Skeletal muscle satellite cell (primary cell): ENCODE measurements at regions not wholly inside any gene's neighbourhood (a gene's known extent, or its start where the extent isn't known, plus 50 kb on each side); places are given as distances from the start of the nearest gene placed in this dataset.
"Not testable (repeated sequence)": the region's sequence is repeated elsewhere in the genome, so short reads cannot be mapped to it uniquely, and the experiment has no call there.

Source experiments
- H3K27me3 ChIP-seq: 2 replicates; pipeline ENCODE4 v1.7.0; 2013; ENCODE audit warnings: low read length; ENCODE audit not compliant: control insufficient read depth, insufficient read depth
- H3K36me3 ChIP-seq: 2 replicates; pipeline ENCODE4 v1.7.0; 2013; ENCODE audit warnings: mild to moderate bottlenecking, control low read depth, low read length; ENCODE audit not compliant: insufficient read depth
- H3K4me1 ChIP-seq: 2 replicates; pipeline ENCODE4 v1.7.0; 2013; ENCODE audit warnings: low read length; ENCODE audit not compliant: control insufficient read depth, insufficient read depth
- H3K4me2 ChIP-seq: 2 replicates; pipeline ENCODE4 v1.7.0; 2013; ENCODE audit warnings: mild to moderate bottlenecking, low read length
- H3K4me3 ChIP-seq: 2 replicates; pipeline ENCODE4 v1.7.0; 2013; ENCODE audit warnings: low read length
- H3K9ac ChIP-seq: 2 replicates; pipeline ENCODE4 v1.7.0; 2013; ENCODE audit warnings: mild to moderate bottlenecking, low read depth, low read length, moderate library complexity
- H3K9me3 ChIP-seq: replicated peaks from 2 replicates; pipeline ENCODE4 v1.7.0; 2013; ENCODE audit warnings: mild to moderate bottlenecking, control low read depth, low read length

DNA sequence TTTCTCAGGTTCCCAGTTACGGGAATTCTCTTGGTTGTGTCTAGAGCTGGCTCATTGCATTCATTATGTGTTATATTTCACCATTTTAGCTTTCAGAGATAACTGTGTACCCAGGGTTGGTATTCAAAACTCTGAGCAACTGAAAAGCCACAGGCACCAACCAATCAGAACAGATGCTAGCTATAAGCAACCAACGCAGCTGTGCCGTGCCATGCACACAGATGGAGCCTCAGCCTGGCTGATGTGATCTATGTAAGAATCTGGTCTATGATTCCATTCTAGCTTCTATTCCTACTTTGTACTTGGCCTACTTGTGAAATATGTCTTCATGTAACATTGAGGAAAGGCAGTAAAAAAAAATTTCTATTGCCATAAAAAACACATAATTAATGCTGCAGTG lies 95.0 kb upstream of the CCDC80 start:
- Histone ChIP-seq H3K36me3 (no peaks in the 10 kb centered on the region), H3K9ac (no peak overlapping the region), H3K4me3 (no peak overlapping the region), H3K9me3 (no peaks in the 10 kb centered on the region), H3K27me3 (no peaks in the 10 kb centered on the region), H3K4me1 (peaks cover 7% of the 10 kb centered on the region), H3K4me2 (no peak overlapping the region)

- Histone ChIP-seq H3K4me3 (no peak overlapping the region), H3K4me1 (peaks cover 7% of the 10 kb centered on the region), H3K27me3 (no peaks in the 10 kb centered on the region), H3K36me3 (no peaks in the 10 kb centered on the region), H3K9me3 (no peaks in the 10 kb centered on the region), H3K4me2 (no peak overlapping the region), H3K9ac (no peak overlapping the region)
Measured at GRCh38 chr3:112734736-112735350, 93.9 kb upstream of the CCDC80 start.

DNA sequence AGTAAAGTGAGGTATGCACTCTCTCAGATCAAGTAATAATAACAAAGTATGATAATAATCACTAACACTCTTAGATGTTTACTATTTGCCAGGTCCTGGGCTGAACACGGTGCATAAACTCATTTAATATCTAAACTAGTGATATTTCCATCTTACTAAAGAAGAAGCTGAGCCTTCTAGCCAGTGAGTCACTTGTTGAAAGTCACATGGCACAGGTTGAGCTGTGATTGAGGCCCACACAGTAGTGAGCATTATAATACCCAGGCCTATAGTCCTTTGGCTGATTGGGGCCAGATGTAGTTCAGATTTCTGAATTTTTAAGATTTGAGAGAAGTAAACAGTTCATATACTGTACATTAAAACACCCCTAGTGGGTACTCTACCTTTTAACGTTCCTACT lies 93.2 kb upstream of the CCDC80 start:
- Histone ChIP-seq H3K9ac (no peak overlapping the region), H3K4me1 (no peaks in the 10 kb centered on the region), H3K4me2 (no peak overlapping the region), H3K4me3 (no peak overlapping the region), H3K27me3 (no peaks in the 10 kb centered on the region), H3K36me3 (no peaks in the 10 kb centered on the region), H3K9me3 (no peaks in the 10 kb centered on the region)

- H3K4me3 ChIP-seq, result no peak overlapping the region
- H3K4me2 ChIP-seq, result no peak overlapping the region
- no peaks in the 10 kb centered on the region for H3K9me3 ChIP-seq
- H3K4me1 ChIP-seq, result no peaks in the 10 kb centered on the region
- no peaks in the 10 kb centered on the region for H3K36me3 ChIP-seq
- no peaks in the 10 kb centered on the region for H3K27me3 ChIP-seq
- no peak overlapping the region for H3K9ac ChIP-seq
Measured at GRCh38 chr3:112730210-112730609, 89.3 kb upstream of the CCDC80 start.

DNA sequence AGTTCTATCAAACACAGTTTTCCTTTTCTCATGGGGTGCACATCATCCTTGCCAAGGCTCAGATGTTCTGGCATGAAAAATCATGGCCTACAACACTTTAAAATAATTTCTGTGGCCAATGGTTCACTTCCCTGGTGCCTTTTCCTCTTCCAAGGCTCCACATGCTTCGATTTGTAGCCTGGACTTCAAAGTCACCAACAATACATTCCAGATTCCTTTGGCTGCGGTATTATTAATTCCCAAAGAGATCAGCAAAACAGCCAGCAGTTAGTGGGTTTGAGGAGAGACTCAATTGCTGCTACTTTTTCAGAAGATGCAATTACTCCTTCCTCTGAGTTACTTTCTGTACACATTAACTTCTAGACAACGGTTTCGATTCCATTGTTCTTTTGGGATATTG lies 80.3 kb upstream of the CCDC80 start:
- H3K36me3 ChIP-seq, result no peaks in the 10 kb centered on the region
- H3K4me2 ChIP-seq, result no peak overlapping the region
- H3K9me3 ChIP-seq, result no peaks in the 10 kb centered on the region
- H3K27me3 ChIP-seq, result no peaks in the 10 kb centered on the region
- H3K4me1 ChIP-seq, result no peaks in the 10 kb centered on the region
- no peak overlapping the region for H3K9ac ChIP-seq
- H3K4me3 ChIP-seq, result no peak overlapping the region

GRCh38 chr3:112718967-112719366 lies 78.0 kb upstream of the CCDC80 start:
- Histone ChIP-seq H3K36me3 (no peaks in the 10 kb centered on the region), H3K4me3 (no peak overlapping the region), H3K9me3 (no peaks in the 10 kb centered on the region), H3K4me1 (no peaks in the 10 kb centered on the region), H3K27me3 (no peaks in the 10 kb centered on the region), H3K9ac (no peak overlapping the region), H3K4me2 (no peak overlapping the region)

GRCh38 chr3:112718516-112718915 lies 77.6 kb upstream of the CCDC80 start:
- Histone ChIP-seq H3K4me2 (no peak overlapping the region), H3K4me3 (no peak overlapping the region), H3K9ac (no peak overlapping the region), H3K36me3 (no peaks in the 10 kb centered on the region), H3K4me1 (no peaks in the 10 kb centered on the region), H3K27me3 (no peaks in the 10 kb centered on the region), H3K9me3 (no peaks in the 10 kb centered on the region)

- Histone ChIP-seq H3K4me1 (no peaks in the 10 kb centered on the region), H3K9me3 (no peaks in the 10 kb centered on the region), H3K9ac (no peak overlapping the region), H3K4me2 (no peak overlapping the region), H3K27me3 (no peaks in the 10 kb centered on the region), H3K4me3 (no peak overlapping the region), H3K36me3 (no peaks in the 10 kb centered on the region)
Measured at GRCh38 chr3:112709911-112710310, 69.0 kb upstream of the CCDC80 start.

DNA sequence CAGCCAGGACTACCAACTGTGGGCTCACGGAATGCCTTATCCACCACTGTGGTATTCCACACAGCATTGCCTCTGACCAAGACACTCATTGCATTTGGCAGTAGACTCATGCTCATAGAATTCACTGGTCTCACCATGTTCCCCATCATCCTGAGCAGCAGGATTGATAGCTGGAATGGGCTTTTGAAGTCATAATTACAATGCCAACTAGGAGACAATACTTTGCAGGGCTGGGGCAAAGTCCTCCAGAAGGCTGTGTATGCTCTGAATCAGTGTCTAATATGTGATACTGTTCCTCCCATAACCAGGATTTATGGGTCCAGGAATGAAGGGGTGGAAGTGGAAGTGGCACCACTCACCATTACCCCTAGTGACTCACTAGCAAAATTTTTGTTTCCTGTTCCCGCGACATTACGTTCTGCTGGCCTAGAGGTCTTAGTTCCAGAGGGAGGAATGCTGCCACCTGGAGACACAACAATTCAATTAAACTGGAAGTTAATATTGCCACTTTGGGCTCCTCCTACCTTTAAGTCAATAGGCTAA lies 58.6 kb upstream of the CCDC80 start:
- Histone ChIP-seq H3K4me2 (peak overlapping the region; percentile 38), H3K36me3 (no peaks in the 10 kb centered on the region), H3K9ac (peak overlapping the region; percentile 5), H3K27me3 (no peaks in the 10 kb centered on the region), H3K4me3 (no peak overlapping the region), H3K9me3 (no peaks in the 10 kb centered on the region), H3K4me1 (peaks cover 35% of the 10 kb centered on the region)

DNA sequence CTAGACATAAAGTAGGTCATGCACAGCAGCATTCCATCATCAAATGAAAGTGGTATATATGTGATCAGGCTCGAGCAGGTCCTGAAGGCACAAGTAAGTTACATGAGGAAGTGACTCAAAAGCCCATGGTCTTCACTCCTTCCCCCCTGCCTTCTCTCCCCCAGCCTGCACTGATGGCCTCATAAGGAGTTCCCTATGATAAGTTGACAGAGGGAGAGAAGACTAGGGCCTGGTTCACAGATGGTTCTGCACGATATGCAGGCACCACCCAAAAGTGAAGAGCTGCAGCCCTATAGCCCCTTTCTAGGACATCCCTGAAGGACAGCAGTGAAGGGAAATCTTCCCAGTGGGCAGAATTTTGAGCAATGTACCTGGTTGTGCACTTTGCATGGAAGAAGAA lies 57.5 kb upstream of the CCDC80 start:
- not testable (repeated sequence) for H3K36me3 ChIP-seq, H3K27me3 ChIP-seq, H3K4me2 ChIP-seq, H3K9me3 ChIP-seq, H3K4me3 ChIP-seq, H3K9ac ChIP-seq
- H3K4me1 ChIP-seq, result peaks cover 35% of the 10 kb centered on the region

DNA sequence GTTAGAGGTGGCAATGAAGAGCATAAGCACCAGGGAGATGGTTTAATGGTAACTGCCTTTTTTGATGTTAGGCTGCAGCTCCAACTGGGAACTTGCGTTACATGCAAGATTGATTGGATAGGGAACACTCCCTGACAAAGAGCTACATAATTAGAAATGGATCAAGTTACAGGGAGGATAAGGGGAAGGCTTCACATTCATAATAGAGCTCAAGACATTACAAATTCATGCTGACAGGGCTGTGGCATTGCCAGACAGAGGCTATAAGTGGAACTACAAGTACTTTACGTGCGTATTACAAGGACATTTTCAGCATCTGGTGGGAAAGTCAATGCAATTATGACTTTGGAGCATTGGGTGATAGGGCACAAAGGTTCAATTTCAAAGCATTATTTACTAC lies 55.3 kb upstream of the CCDC80 start:
- not testable (repeated sequence) for H3K27me3 ChIP-seq, H3K36me3 ChIP-seq, H3K4me3 ChIP-seq, H3K9me3 ChIP-seq
- Histone ChIP-seq H3K4me2 (peak overlapping the region; percentile 5), H3K4me1 (peaks cover 35% of the 10 kb centered on the region), H3K9ac (peak overlapping the region; percentile 50)

DNA sequence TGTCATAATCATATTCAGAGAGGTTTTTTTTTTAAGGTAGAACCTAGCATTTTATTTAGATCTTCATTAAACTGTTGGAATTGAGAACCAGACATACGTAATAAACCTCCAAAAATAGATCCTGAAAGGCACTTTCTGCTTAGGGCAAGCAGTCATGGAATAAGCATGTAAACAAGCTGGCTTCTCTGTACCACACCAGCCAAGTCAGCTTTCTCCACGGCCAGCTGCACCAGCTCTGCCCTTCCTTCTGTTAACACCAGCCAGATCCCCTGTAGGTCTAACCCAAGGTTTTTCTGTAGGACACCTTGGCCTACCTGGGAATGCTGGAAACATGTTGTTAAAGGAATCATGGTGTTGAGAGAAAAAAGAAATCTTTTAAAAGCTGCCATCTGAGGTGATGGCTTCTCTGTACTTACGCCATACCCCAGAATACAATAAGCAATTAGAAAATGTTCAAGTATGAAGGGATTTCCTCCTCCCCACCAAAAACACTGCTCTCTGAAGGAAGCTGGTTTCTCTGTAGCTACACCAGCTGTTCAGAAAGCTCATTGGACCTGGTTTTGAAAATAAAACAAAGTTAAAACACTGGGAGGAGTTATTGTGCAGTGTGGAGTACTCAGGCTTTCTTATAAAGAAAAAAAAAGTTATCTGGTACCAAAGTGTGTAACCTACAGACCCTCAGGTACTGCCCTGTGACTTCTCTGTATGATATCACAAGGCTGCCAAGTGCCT lies 54.6 kb upstream of the CCDC80 start:
- not testable (repeated sequence) for H3K27me3 ChIP-seq, H3K9me3 ChIP-seq, H3K36me3 ChIP-seq, H3K4me3 ChIP-seq
- Histone ChIP-seq H3K9ac (peak overlapping the region; percentile 50), H3K4me2 (peak overlapping the region; percentile 5), H3K4me1 (peaks cover 35% of the 10 kb centered on the region)
